Vagina (tissue), 2 donors: ENCODE measurements at regions not wholly inside any gene's neighbourhood (a gene's known extent, or its start where the extent isn't known, plus 50 kb on each side); places are given as distances from the start of the nearest gene placed in this dataset.
"Not testable (repeated sequence)": the region's sequence is repeated elsewhere in the genome, so short reads cannot be mapped to it uniquely, and the experiment has no call there.

Source experiments
- CTCF ChIP-seq, 3 experiments: fragments of 450-650 bp in 2 of 3; fragments of 200-600 bp in 1 of 3; sonication (generic) in 1 of 3; IDR thresholded peaks; one replicate each; pipeline ENCODE4 v1.5.1; 2017 to 2019; ENCODE audit warnings: antibody characterized with exemption in 3 of 3, mild to moderate bottlenecking in 2 of 3, moderate library complexity in 2 of 3
- POLR2A ChIP-seq, 2 donors: fragments of 450-650 bp; IDR thresholded peaks; one replicate each; pipeline ENCODE4 v1.6.1; 2017; ENCODE audit warnings: antibody characterized with exemption in 2 of 2, mild to moderate bottlenecking in 2 of 2, moderate library complexity in 2 of 2

- TF ChIP-seq CTCF, POLR2A (IDR thresholded peaks at IDR 0.05): not testable (repeated sequence)
These were observed 148.2 kb upstream of the CHODL start for GRCh38 chr21:18096413-18096812.
